Activated CD8-positive, alpha-beta T cell treated with anti-CD3 and anti-CD28 coated beads for 36 hours (primary cell): ENCODE measurements at regions not wholly inside any gene's neighbourhood (a gene's known extent, or its start where the extent isn't known, plus 50 kb on each side); places are given as distances from the start of the nearest gene placed in this dataset.

Experiments
- ATAC-seq: fragments of 200-7000 bp; cut with Tn5 transposase; one replicate; pipeline ENCODE4 v1.10.0; 2021; ENCODE audit warnings: mild to moderate bottlenecking, moderate library complexity
- CTCF ChIA-PET: fragments of 350-600 bp; sonication (Branson Sonifier 250); formaldehyde crosslinking; loops from one replicate; lab custom pipeline; 2021; ENCODE audit warnings: antibody characterized with exemption; lab: Charles Lee
- POLR2A ChIA-PET: fragments of 350-600 bp; sonication (Branson Sonifier 250); formaldehyde crosslinking; loops from one replicate; lab custom pipeline; 2021; ENCODE audit warnings: antibody characterized with exemption; lab: Charles Lee
- DNase-seq: peaks from one replicate; pipeline ENCODE4 v3.0.0-alpha.2; 2020
- H3K27ac Mint-ChIP-seq: one replicate; pipeline ENCODE4 v1.8.0; 2021; ENCODE audit warnings: mild to moderate bottlenecking, mixed read lengths
- H3K27me3 Mint-ChIP-seq: one replicate; pipeline ENCODE4 v1.8.0; 2021; ENCODE audit warnings: mixed read lengths
- H3K36me3 Mint-ChIP-seq: one replicate; pipeline ENCODE4 v1.8.0; 2021; ENCODE audit warnings: low read depth, mixed read lengths
- H3K4me1 Mint-ChIP-seq: one replicate; pipeline ENCODE4 v1.8.0; 2021; ENCODE audit warnings: low read depth, mixed read lengths
- H3K4me3 Mint-ChIP-seq: one replicate; pipeline ENCODE4 v1.8.0; 2021; ENCODE audit warnings: mild to moderate bottlenecking, moderate library complexity, mixed read lengths
- H3K9me3 Mint-ChIP-seq: one replicate; pipeline ENCODE4 v1.8.0; 2021; ENCODE audit warnings: mixed read lengths
- CTCF ChIP-seq: fragments of 200-600 bp; IDR thresholded peaks from one replicate; pipeline ENCODE4 v1.8.0; 2022; ENCODE audit warnings: antibody characterized with exemption, mild to moderate bottlenecking
- intact Hi-C: fragments of 100-400 bp; cut with micrococcal nuclease; formaldehyde crosslinking; loops from one replicate; pipeline ENCODE4 v1.10.0; 2022

- H3K27ac Mint-ChIP-seq: no peak overlapping the region
- H3K36me3 Mint-ChIP-seq: no peaks in the 10 kb centered on the region
Observed at GRCh38 chr15:69834761-69835160, 263.0 kb downstream of the TLE3 start.

GRCh38 chr15:69836048-69836447 lies 261.7 kb downstream of the TLE3 start:
- H3K4me3 Mint-ChIP-seq: no peak overlapping the region
- H3K27me3 Mint-ChIP-seq: no peaks in the 10 kb centered on the region
- CTCF ChIA-PET: interaction anchor here (1.0 to 1.5 kb wide), 2 partner anchors 8 to 29 kb away, joined by 3 to 5 read pairs; no protein-coding TSS in a partner anchor
- no peak for TF ChIP-seq CTCF
- no peaks in the 10 kb centered on the region for H3K9me3 Mint-ChIP-seq
- ATAC-seq (no peak), DNase-seq (no peak)
- POLR2A ChIA-PET: no interaction called here
- H3K36me3 Mint-ChIP-seq: no peaks in the 10 kb centered on the region
- intact Hi-C loops: no loop called here
- no peak overlapping the region for H3K27ac Mint-ChIP-seq
- H3K4me1 Mint-ChIP-seq: no peaks in the 10 kb centered on the region

More at GRCh38 chr15:69834761-69835160, 263.0 kb downstream of the TLE3 start:
- CTCF ChIA-PET: no interaction called here
- H3K27me3 Mint-ChIP-seq: no peaks in the 10 kb centered on the region
- no peak for DNase-seq
- intact Hi-C loops: no loop called here
- no peak for TF ChIP-seq CTCF
- no peaks in the 10 kb centered on the region for H3K4me1 Mint-ChIP-seq
- no peak overlapping the region for H3K4me3 Mint-ChIP-seq
- ATAC-seq: no peak
- no peaks in the 10 kb centered on the region for H3K9me3 Mint-ChIP-seq
- POLR2A ChIA-PET: no interaction called here

- H3K4me3 Mint-ChIP-seq: no peak overlapping the region
- H3K4me1 Mint-ChIP-seq: no peaks in the 10 kb centered on the region
- intact Hi-C loops: no loop called here
- CTCF ChIA-PET: interaction anchor here (1.5 kb wide), 1 partner anchor 8 kb away, joined by 5 read pairs; no protein-coding TSS in a partner anchor
- DNase-seq (no peak), ATAC-seq (no peak)
- H3K9me3 Mint-ChIP-seq: no peaks in the 10 kb centered on the region
- no peaks in the 10 kb centered on the region for H3K27me3 Mint-ChIP-seq
- no peak for TF ChIP-seq CTCF
- H3K36me3 Mint-ChIP-seq: no peaks in the 10 kb centered on the region
- POLR2A ChIA-PET: no interaction called here
- no peak overlapping the region for H3K27ac Mint-ChIP-seq
Observed at GRCh38 chr15:69836526-69837230, 261.0 kb downstream of the TLE3 start.

- Mint-ChIP-seq H3K27me3 (no peaks in the 10 kb centered on the region), H3K4me1 (no peaks in the 10 kb centered on the region), H3K4me3 (no peak overlapping the region), H3K36me3 (no peaks in the 10 kb centered on the region), H3K27ac (no peak overlapping the region), H3K9me3 (no peaks in the 10 kb centered on the region)
- no peak for DNase-seq
- intact Hi-C loops: no loop called here
- no peak for ATAC-seq
- POLR2A ChIA-PET: no interaction called here
- CTCF ChIA-PET: no interaction called here
- no peak for TF ChIP-seq CTCF
Observed at GRCh38 chr15:69838338-69838737, 259.4 kb downstream of the TLE3 start.

- TF ChIP-seq CTCF: no peak
- ATAC-seq: no peak
- no peaks in the 10 kb centered on the region for H3K9me3 Mint-ChIP-seq
- no peak for DNase-seq
- ChIA-PET CTCF (no interaction called here), POLR2A (no interaction called here)
- no peak overlapping the region for H3K4me3 Mint-ChIP-seq
- no peak overlapping the region for H3K27ac Mint-ChIP-seq
- H3K27me3 Mint-ChIP-seq: no peaks in the 10 kb centered on the region
- H3K4me1 Mint-ChIP-seq: no peaks in the 10 kb centered on the region
- intact Hi-C loops: no loop called here
- H3K36me3 Mint-ChIP-seq: no peaks in the 10 kb centered on the region
Observed at GRCh38 chr15:69838994-69839393, 258.7 kb downstream of the TLE3 start.
